A549 (cell line): ENCODE measurements at regions not wholly inside any gene's neighbourhood (a gene's known extent, or its start where the extent isn't known, plus 50 kb on each side); places are given as distances from the start of the nearest gene placed in this dataset.

ENCODE experiments used
- ATAC-seq, 2 experiments: fragments of 200-7000 bp in 1 of 2; fragments of >200 bp in 1 of 2; cut with Nextera tagmentation in 1 of 2; cut with Tn5 transposase in 1 of 2; 3 replicates each; pipeline versions ENCODE4 v1.8.0 to v1.9.1; 2018 to 2020; ENCODE audit warnings: mild to moderate bottlenecking in 1 of 2, moderate library complexity in 1 of 2
- CTCF ChIA-PET: fragments of 300-600 bp; sonication (Branson Sonifier 250); formaldehyde crosslinking; extraction: SDS; loops from one replicate; lab custom pipeline; 2021; ENCODE audit warnings: antibody characterized with exemption, inconsistent platforms; lab: Yijun Ruan, JAX
- POLR2A ChIA-PET: fragments of 350-600 bp; formaldehyde crosslinking; extraction: SDS; loops from one replicate; lab custom pipeline; 2021; ENCODE audit warnings: antibody characterized with exemption, inconsistent platforms; lab: Yijun Ruan, JAX
- DNase-seq, 2 experiments: peaks; one replicate each; pipeline versions ENCODE4 v3.0.0 to v3.0.0-alpha.2; 2011 to 2016; ENCODE audit warnings: low read depth in 1 of 2, low spot score in 1 of 2
- FAIRE-seq: peaks from 2 replicates; lab custom pipeline; 2011; peaks lifted over from hg19 to GRCh38; lab: Jason Lieb, UNC
- H3K27ac ChIP-seq, 2 experiments: fragments of >200 bp; sonication (Bioruptor Twin); formaldehyde crosslinking; 3 replicates each; pipeline ENCODE4 v1.5.1; 2016 to 2017
- H3K4me1 ChIP-seq: fragments of >200 bp; sonication (Bioruptor Twin); formaldehyde crosslinking; 3 replicates; pipeline ENCODE4 v1.6.1; 2016
- H3K4me2 ChIP-seq: fragments of >200 bp; sonication (Bioruptor Twin); formaldehyde crosslinking; 3 replicates; pipeline ENCODE4 v1.6.1; 2016
- H3K4me3 ChIP-seq: fragments of >200 bp; sonication (Bioruptor Twin); formaldehyde crosslinking; 3 replicates; pipeline ENCODE4 v1.5.1; 2016
- H3K9me3 ChIP-seq: fragments of >200 bp; sonication (Bioruptor Twin); formaldehyde crosslinking; 3 replicates; pipeline ENCODE4 v1.6.1; 2016
- BHLHE40 ChIP-seq: IDR thresholded peaks from 2 replicates; pipeline ENCODE4 v1.6.1; 2012; ENCODE audit warnings: low read depth, low read length, inconsistent platforms
- CBX2 ChIP-seq: fragments of 200-600 bp; sonication (generic); IDR thresholded peaks from 2 replicates; pipeline ENCODE4 v1.6.1; 2016; ENCODE audit warnings: low read depth, mild to moderate bottlenecking, borderline replicate concordance
- EHF ChIP-seq: fragments of 250-450 bp; sonication (Bioruptor Pico); IDR thresholded peaks from 2 replicates; pipeline ENCODE4 v1.5.0; 2020; ENCODE audit warnings: mild to moderate bottlenecking
- EP300 ChIP-seq, 2 experiments: fragments of >200 bp; sonication (Bioruptor Twin); formaldehyde crosslinking; IDR thresholded peaks; 2 replicates in 1 of 2; 3 replicates in 1 of 2; pipeline ENCODE4 v1.6.1; 2016 to 2017
- FOSL2 ChIP-seq, 2 experiments: fragments of 450-650 bp in 1 of 2; fragments of >200 bp in 1 of 2; sonication (Bioruptor Twin) in 1 of 2; formaldehyde crosslinking; IDR thresholded peaks; 2 replicates each; pipeline versions ENCODE4 v1.5.0 to v1.6.1; 2016 to 2020; ENCODE audit warnings: mild to moderate bottlenecking in 1 of 2, moderate library complexity in 1 of 2
- HOXB5 ChIP-seq: fragments of 250-450 bp; sonication (Bioruptor Pico); IDR thresholded peaks from 2 replicates; pipeline ENCODE4 v1.5.0; 2020; ENCODE audit warnings: mild to moderate bottlenecking, moderate library complexity
- JUN ChIP-seq, 2 experiments: fragments of >200 bp; sonication (Bioruptor Twin); formaldehyde crosslinking; IDR thresholded peaks; 2 replicates in 1 of 2; 3 replicates in 1 of 2; pipeline ENCODE4 v1.6.1; 2016 to 2017
- KDM5A ChIP-seq: fragments of 200-600 bp; sonication (generic); IDR thresholded peaks from 2 replicates; pipeline ENCODE4 v1.6.1; 2016; ENCODE audit warnings: antibody characterized with exemption, mild to moderate bottlenecking
- MAFK ChIP-seq: fragments of 450-650 bp; IDR thresholded peaks from 2 replicates; pipeline ENCODE4 v1.6.1; 2014; ENCODE audit not compliant: partially characterized antibody
- MAZ ChIP-seq: fragments of 150-350 bp; IDR thresholded peaks from 2 replicates; pipeline ENCODE4 v1.6.1; 2014; ENCODE audit warnings: antibody characterized with exemption, low read depth, low read length, borderline replicate concordance
- NFE2L2 ChIP-seq: fragments of 150-350 bp; conservative IDR thresholded peaks from 2 replicates; pipeline ENCODE4 v1.6.1; 2014; ENCODE audit warnings: low read length
- NPAS2 ChIP-seq: fragments of 250-450 bp; sonication (Bioruptor Pico); IDR thresholded peaks from 2 replicates; pipeline ENCODE4 v1.8.0; 2022; ENCODE audit warnings: mild to moderate bottlenecking, moderate library complexity, borderline replicate concordance
- NR3C1 ChIP-seq: fragments of >200 bp; sonication (Bioruptor Twin); formaldehyde crosslinking; IDR thresholded peaks from 3 replicates; pipeline ENCODE4 v1.6.1; 2017
- POLR2AphosphoS2 ChIP-seq: conservative IDR thresholded peaks from 2 replicates; pipeline ENCODE4 v1.6.1; 2012; ENCODE audit warnings: low read length, improper control_type of control experiment, inconsistent platforms
- RCOR1 ChIP-seq: fragments of 150-350 bp; IDR thresholded peaks from 2 replicates; pipeline ENCODE4 v1.6.1; 2014; ENCODE audit warnings: antibody characterized with exemption, low read length, low read depth
- ZFP36 ChIP-seq: fragments of 450-650 bp; IDR thresholded peaks from 2 replicates; pipeline ENCODE4 v1.6.1; 2014; ENCODE audit warnings: borderline replicate concordance; ENCODE audit not compliant: partially characterized antibody
- ZNF302 ChIP-seq: fragments of 250-450 bp; sonication (Bioruptor Pico); IDR thresholded peaks from 2 replicates; pipeline ENCODE4 v1.9.0; 2021; ENCODE audit warnings: inconsistent platforms, mild to moderate bottlenecking, moderate library complexity
- ZSCAN20 ChIP-seq: fragments of 250-450 bp; sonication (Bioruptor Pico); IDR thresholded peaks from 2 replicates; pipeline ENCODE4 v1.8.0; 2022; ENCODE audit warnings: mild to moderate bottlenecking, moderate library complexity
- WGBS: methylation state at CpG from one replicate; pipeline ENCODE4 v1.1.6; 2017; ENCODE audit errors: missing lambda C conversion rate; 5-methylcytosine and 5-hydroxymethylcytosine counted together
- TF ChIP-seq, protein P1 (sequence below): fragments of >200 bp; sonication (Bioruptor Twin); formaldehyde crosslinking; IDR thresholded peaks from 3 replicates; pipeline ENCODE4 v1.6.1; 2016
- TF ChIP-seq, protein P2 (sequence below): fragments of 450-650 bp; IDR thresholded peaks from 2 replicates; pipeline ENCODE4 v1.6.1; 2014; ENCODE audit warnings: antibody characterized with exemption
- TF ChIP-seq, protein P3 (sequence below): fragments of 200-600 bp; sonication (generic); IDR thresholded peaks from 2 replicates; pipeline ENCODE4 v1.6.1; 2016; ENCODE audit warnings: antibody characterized with exemption, mild to moderate bottlenecking, moderate library complexity
- TF ChIP-seq, protein P4 (sequence below): fragments of >200 bp; sonication (Bioruptor Twin); formaldehyde crosslinking; IDR thresholded peaks from 2 replicates; pipeline ENCODE4 v1.6.1; 2016
- TF ChIP-seq, protein P5 (sequence below): IDR thresholded peaks from 2 replicates; pipeline ENCODE4 v1.6.1; 2012
- TF ChIP-seq, protein P6 (sequence below): fragments of >200 bp; sonication (Bioruptor Twin); formaldehyde crosslinking; IDR thresholded peaks from 3 replicates; pipeline ENCODE4 v1.5.1; 2016

DNA sequence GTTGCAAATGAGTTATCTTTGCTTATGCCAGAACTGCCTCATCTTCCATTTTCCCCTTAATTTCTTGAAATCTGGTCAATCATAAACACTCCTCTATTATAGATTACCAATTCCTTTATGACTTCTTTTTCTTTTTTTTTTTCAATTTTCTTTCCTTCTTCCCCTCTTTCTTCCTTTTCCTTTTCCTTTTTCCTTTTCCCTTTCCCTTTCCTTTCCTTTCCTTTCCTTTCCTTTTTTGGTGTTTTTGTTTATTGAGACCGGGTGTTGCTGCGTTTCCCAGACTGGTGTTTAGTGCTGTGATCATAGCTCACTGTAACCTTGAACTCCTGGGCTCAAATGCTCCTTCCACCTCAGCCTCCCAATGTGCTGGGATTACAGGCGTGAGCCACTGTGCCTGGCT lies 151.4 kb upstream of the FOXP2 start:
- ChIA-PET CTCF (no interaction called here), POLR2A (no interaction called here)
- TF ChIP-seq BHLHE40 (no peak), MAFK (no peak), CBX2 (no peak), NFE2L2 (no peak), MAZ (no peak)
- TF ChIP-seq, protein P1, sequence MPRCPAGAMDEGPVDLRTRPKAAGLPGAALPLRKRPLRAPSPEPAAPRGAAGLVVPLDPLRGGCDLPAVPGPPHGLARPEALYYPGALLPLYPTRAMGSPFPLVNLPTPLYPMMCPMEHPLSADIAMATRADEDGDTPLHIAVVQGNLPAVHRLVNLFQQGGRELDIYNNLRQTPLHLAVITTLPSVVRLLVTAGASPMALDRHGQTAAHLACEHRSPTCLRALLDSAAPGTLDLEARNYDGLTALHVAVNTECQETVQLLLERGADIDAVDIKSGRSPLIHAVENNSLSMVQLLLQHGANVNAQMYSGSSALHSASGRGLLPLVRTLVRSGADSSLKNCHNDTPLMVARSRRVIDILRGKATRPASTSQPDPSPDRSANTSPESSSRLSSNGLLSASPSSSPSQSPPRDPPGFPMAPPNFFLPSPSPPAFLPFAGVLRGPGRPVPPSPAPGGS: no peak
- TF ChIP-seq, protein P2, sequence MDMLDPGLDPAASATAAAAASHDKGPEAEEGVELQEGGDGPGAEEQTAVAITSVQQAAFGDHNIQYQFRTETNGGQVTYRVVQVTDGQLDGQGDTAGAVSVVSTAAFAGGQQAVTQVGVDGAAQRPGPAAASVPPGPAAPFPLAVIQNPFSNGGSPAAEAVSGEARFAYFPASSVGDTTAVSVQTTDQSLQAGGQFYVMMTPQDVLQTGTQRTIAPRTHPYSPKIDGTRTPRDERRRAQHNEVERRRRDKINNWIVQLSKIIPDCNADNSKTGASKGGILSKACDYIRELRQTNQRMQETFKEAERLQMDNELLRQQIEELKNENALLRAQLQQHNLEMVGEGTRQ: no peak
- TF ChIP-seq, protein P3, sequence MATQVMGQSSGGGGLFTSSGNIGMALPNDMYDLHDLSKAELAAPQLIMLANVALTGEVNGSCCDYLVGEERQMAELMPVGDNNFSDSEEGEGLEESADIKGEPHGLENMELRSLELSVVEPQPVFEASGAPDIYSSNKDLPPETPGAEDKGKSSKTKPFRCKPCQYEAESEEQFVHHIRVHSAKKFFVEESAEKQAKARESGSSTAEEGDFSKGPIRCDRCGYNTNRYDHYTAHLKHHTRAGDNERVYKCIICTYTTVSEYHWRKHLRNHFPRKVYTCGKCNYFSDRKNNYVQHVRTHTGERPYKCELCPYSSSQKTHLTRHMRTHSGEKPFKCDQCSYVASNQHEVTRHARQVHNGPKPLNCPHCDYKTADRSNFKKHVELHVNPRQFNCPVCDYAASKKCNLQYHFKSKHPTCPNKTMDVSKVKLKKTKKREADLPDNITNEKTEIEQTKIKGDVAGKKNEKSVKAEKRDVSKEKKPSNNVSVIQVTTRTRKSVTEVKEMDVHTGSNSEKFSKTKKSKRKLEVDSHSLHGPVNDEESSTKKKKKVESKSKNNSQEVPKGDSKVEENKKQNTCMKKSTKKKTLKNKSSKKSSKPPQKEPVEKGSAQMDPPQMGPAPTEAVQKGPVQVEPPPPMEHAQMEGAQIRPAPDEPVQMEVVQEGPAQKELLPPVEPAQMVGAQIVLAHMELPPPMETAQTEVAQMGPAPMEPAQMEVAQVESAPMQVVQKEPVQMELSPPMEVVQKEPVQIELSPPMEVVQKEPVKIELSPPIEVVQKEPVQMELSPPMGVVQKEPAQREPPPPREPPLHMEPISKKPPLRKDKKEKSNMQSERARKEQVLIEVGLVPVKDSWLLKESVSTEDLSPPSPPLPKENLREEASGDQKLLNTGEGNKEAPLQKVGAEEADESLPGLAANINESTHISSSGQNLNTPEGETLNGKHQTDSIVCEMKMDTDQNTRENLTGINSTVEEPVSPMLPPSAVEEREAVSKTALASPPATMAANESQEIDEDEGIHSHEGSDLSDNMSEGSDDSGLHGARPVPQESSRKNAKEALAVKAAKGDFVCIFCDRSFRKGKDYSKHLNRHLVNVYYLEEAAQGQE: no peak

DNA sequence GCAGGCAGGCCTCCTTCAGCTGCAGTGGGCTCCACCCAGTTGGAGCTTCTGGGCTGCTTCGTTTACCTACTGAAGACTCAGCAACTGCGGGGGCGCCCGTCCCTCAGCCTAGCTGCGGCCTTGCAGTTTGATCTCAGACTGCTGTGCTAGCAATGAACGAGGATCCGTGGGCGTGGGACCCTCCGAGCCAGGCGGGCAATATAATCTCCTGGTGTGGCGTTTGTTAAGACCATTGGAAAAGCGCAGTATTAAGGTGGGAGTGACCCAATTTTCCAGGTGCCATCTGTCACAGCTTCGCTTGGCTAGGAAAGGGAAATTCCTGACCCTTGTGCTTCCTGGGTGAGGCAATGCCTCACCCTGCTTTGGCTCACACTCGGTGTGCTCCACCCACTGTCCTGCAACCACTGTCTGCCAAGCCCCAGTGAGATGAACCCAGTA lies 159.2 kb upstream of the FOXP2 start:
- ChIA-PET POLR2A (no interaction called here), CTCF (no interaction called here)
- Histone ChIP-seq H3K4me1 (no peaks in the 10 kb centered on the region), H3K27ac (no peak overlapping the region), H3K4me3 (no peak overlapping the region), H3K9me3 (no peaks in the 10 kb centered on the region), H3K4me2 (no peak overlapping the region)
- 26% methylated on average over 12 of the region's 14 CpGs for WGBS
- FAIRE-seq (no peak), ATAC-seq (no peak), DNase-seq (no peak)
- TF ChIP-seq FOSL2 (IDR thresholded peaks at IDR 0.05) (no peak), FOSL2 (CRISPR knock-in tag; IDR thresholded peaks at IDR 0.05) (no peak), KDM5A (no peak), ZNF302 (CRISPR knock-in tag) (no peak), POLR2AphosphoS2 (no peak), HOXB5 (no peak), JUN (IDR thresholded peaks at IDR 0.05) (no peak)
- TF ChIP-seq, protein P4, sequence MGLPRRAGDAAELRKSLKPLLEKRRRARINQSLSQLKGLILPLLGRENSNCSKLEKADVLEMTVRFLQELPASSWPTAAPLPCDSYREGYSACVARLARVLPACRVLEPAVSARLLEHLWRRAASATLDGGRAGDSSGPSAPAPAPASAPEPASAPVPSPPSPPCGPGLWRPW: no peak

More for the DNA sequence above, 151.4 kb upstream of the FOXP2 start:
- Histone ChIP-seq H3K4me1 (no peaks in the 10 kb centered on the region), H3K27ac (no peak overlapping the region), H3K9me3 (no peaks in the 10 kb centered on the region), H3K4me2 (no peak overlapping the region), H3K4me3 (no peak overlapping the region)
- ATAC-seq (no peak), DNase-seq (no peak), FAIRE-seq (no peak)
- 8% methylated on average over 3 of the region's 3 CpGs for WGBS

DNA sequence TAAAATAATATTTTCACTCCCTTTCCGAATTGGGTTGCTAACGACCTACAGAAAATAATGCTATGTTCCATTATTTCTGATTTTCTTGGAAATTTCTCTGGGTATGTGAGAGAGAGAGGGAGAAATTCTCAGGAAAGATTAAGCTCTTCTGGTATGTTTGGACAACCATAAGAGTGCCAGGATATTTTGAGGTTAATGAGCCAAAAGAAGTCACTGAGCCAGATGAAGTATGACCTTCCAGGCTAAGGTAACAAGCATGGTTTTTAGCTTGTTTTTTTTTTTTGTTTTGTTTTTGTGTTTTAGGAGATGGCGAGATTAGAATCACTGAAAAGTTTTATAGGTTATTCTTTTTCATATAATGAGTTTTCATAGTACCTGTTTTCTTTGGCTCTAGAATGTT lies 171.0 kb upstream of the FOXP2 start:
- ChIA-PET CTCF (no interaction called here), POLR2A (no interaction called here)
- under 1% methylated on average over 3 of the region's 3 CpGs for WGBS
- no peaks in the 10 kb centered on the region for H3K9me3 ChIP-seq
- H3K4me3 ChIP-seq: no peak overlapping the region
- H3K4me1 ChIP-seq: no peaks in the 10 kb centered on the region
- DNase-seq (no peak), FAIRE-seq (no peak), ATAC-seq (no peak)
- TF ChIP-seq EHF (CRISPR knock-in tag): no peak
- TF ChIP-seq EP300 (IDR thresholded peaks at IDR 0.05): no peak
- no peak for TF ChIP-seq RCOR1
- TF ChIP-seq, protein P5, sequence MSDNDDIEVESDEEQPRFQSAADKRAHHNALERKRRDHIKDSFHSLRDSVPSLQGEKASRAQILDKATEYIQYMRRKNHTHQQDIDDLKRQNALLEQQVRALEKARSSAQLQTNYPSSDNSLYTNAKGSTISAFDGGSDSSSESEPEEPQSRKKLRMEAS: no peak
- no peak for TF ChIP-seq NR3C1
- TF ChIP-seq, protein P3: no peak
- TF ChIP-seq ZFP36: no peak
- TF ChIP-seq NPAS2 (CRISPR knock-in tag): no peak
- TF ChIP-seq ZSCAN20: no peak
- TF ChIP-seq, protein P6, sequence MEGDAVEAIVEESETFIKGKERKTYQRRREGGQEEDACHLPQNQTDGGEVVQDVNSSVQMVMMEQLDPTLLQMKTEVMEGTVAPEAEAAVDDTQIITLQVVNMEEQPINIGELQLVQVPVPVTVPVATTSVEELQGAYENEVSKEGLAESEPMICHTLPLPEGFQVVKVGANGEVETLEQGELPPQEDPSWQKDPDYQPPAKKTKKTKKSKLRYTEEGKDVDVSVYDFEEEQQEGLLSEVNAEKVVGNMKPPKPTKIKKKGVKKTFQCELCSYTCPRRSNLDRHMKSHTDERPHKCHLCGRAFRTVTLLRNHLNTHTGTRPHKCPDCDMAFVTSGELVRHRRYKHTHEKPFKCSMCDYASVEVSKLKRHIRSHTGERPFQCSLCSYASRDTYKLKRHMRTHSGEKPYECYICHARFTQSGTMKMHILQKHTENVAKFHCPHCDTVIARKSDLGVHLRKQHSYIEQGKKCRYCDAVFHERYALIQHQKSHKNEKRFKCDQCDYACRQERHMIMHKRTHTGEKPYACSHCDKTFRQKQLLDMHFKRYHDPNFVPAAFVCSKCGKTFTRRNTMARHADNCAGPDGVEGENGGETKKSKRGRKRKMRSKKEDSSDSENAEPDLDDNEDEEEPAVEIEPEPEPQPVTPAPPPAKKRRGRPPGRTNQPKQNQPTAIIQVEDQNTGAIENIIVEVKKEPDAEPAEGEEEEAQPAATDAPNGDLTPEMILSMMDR: no peak
- H3K4me2 ChIP-seq: no peak overlapping the region
- H3K27ac ChIP-seq: no peak overlapping the region
